ENCODE measurements at regions not wholly inside any gene's neighbourhood (a gene's known extent, or its start where the extent isn't known, plus 50 kb on each side); places are given as distances from the start of the nearest gene placed in this dataset.

DNA sequence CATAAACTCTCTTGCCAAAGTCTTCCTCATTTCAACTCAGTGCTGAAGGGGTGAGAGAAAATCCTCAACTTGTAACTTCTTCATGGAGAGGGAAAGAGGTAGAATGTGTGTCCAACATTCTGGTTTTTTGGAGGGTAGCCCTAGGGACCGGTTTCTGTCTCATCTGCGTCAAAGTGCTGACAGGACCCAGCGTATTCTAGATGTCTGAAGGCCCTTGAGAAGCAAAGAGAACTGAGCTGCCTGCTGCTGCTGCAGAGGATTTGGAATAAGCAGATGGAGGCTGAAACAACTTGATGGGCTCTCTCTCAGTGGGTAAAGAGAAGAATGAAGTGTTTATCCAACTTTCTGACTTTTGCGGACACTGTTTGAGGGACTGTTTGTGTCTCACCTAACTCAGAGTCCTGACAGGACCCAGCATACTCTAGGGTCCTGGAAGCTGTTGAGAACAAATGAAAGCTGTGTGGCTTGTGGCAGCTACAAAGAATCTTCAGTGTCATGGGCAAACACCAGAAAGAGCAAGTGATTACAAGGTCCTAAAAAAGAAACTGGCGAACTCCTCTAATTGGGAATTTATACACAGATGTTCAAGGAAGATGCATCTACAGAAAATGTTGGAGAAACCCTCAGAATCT is 174.4 kb downstream of the SI start:
- TF ChIP-seq CTCF (IDR thresholded peaks at IDR 0.05) (no peak), POLR2A (IDR thresholded peaks at IDR 0.05) (no peak)
